ENCODE measurements at regions not wholly inside any gene's neighbourhood (a gene's known extent, or its start where the extent isn't known, plus 50 kb on each side); places are given as distances from the start of the nearest gene placed in this dataset.

DNA sequence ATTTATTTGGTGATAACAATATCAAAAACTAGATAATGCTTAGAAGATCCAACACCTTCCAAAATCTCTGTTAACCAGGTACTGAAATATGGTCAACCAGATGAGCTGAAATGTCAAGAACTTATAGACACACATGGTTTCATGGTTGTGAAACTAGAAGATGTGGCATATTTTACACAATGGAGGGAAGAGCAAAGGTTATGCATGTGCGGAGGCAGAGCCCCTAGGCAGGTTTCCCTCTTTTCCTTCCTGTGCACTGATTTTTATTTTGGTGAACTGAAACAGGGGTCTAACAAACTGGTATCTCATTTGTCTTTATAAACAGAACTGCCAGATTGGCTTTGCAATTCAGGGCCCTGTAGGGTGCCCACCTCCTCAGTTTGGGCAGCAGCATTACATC lies 91.6 kb downstream of the PRL start:
- no peak for ATAC-seq
- TF ChIP-seq, protein P1, sequence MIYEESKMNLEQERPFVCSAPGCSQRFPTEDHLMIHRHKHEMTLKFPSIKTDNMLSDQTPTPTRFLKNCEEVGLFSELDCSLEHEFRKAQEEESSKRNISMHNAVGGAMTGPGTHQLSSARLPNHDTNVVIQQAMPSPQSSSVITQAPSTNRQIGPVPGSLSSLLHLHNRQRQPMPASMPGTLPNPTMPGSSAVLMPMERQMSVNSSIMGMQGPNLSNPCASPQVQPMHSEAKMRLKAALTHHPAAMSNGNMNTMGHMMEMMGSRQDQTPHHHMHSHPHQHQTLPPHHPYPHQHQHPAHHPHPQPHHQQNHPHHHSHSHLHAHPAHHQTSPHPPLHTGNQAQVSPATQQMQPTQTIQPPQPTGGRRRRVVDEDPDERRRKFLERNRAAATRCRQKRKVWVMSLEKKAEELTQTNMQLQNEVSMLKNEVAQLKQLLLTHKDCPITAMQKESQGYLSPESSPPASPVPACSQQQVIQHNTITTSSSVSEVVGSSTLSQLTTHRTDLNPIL (CRISPR knock-in tag; IDR thresholded peaks at IDR 0.05; ENCODE audit: low read depth) = no peak
- TF ChIP-seq ARNTL (CRISPR knock-in tag; IDR thresholded peaks at IDR 0.05; ENCODE audit: borderline replicate concordance, low read depth) = no peak
- no peak for TF ChIP-seq ZFP30 (CRISPR knock-in tag; IDR thresholded peaks at IDR 0.05)
- TF ChIP-seq ZNF8 (CRISPR knock-in tag; IDR thresholded peaks at IDR 0.05) = no peak
- TF ChIP-seq ZNF565 (CRISPR knock-in tag; conservative IDR thresholded peaks at IDR 0.05; ENCODE audit: low read depth) = no peak
- no peak for TF ChIP-seq ZNF70 (CRISPR knock-in tag; IDR thresholded peaks at IDR 0.05)

DNA sequence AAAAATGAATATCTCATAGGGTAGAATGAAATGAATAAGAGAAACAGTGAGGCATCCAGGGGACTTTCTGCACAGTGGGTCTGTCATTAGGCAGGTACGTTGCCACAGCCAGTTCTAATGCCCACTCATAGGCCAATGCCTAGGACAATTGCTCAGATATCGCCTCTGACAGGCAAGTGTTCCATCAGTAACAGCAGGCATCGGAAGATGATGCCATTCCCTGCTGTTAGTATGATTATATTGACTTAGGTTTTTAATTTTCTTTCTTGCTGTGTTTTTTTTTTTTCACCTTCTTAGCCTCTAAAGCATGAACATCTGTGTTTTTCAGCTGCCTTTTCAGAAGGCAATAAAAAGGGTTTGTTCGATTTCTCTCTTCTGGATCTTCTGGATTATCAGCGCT lies 90.7 kb downstream of the PRL start:
- no peak for ATAC-seq
- TF ChIP-seq TOX (CRISPR knock-in tag; IDR thresholded peaks at IDR 0.05; ENCODE audit: borderline replicate concordance) (no peak), GLIS3 (CRISPR knock-in tag; IDR thresholded peaks at IDR 0.05) (no peak), ZFP3 (CRISPR knock-in tag; IDR thresholded peaks at IDR 0.05) (no peak), BACH2 (CRISPR knock-in tag; IDR thresholded peaks at IDR 0.05; ENCODE audit: borderline replicate concordance) (no peak), ZFP30 (CRISPR knock-in tag; IDR thresholded peaks at IDR 0.05) (no peak), SNAI2 (CRISPR knock-in tag; IDR thresholded peaks at IDR 0.05) (no peak), ISL1 (CRISPR knock-in tag; IDR thresholded peaks at IDR 0.05) (no peak), CSDC2 (CRISPR knock-in tag; IDR thresholded peaks at IDR 0.05) (no peak), OSR1 (CRISPR knock-in tag; IDR thresholded peaks at IDR 0.05) (no peak), ESRRG (CRISPR knock-in tag; IDR thresholded peaks at IDR 0.05) (no peak)
- TF ChIP-seq, protein P1 (CRISPR knock-in tag; IDR thresholded peaks at IDR 0.05; ENCODE audit: low read depth) = no peak
- TF ChIP-seq, protein P2, sequence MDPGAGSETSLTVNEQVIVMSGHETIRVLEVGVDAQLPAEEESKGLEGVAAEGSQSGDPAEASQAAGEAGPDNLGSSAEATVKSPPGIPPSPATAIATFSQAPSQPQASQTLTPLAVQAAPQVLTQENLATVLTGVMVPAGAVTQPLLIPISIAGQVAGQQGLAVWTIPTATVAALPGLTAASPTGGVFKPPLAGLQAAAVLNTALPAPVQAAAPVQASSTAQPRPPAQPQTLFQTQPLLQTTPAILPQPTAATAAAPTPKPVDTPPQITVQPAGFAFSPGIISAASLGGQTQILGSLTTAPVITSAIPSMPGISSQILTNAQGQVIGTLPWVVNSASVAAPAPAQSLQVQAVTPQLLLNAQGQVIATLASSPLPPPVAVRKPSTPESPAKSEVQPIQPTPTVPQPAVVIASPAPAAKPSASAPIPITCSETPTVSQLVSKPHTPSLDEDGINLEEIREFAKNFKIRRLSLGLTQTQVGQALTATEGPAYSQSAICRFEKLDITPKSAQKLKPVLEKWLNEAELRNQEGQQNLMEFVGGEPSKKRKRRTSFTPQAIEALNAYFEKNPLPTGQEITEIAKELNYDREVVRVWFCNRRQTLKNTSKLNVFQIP (CRISPR knock-in tag; IDR thresholded peaks at IDR 0.05; ENCODE audit: borderline replicate concordance, low read depth) = no peak

DNA sequence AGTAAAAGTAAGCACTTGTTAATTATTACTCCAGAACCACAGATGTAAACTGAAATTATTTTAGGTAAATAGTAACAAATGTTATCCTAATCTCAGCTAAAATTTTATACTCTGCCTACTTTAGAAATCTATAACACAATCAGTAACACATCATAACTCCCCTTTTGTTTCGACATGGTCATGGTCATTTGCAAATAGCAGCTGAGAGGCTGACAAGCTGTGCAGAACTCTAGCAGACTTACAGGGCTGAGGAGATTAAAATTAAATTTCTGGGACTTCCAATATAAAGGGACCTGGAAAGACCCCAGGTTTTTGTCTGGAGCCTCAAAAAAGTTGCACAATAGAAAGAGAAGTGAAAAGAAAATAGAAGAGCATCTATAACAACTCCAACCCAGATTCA lies 88.8 kb downstream of the PRL start:
- ATAC-seq = no peak
- no peak for TF ChIP-seq ESRRG (CRISPR knock-in tag; IDR thresholded peaks at IDR 0.05)
- no peak for TF ChIP-seq ZFP30 (CRISPR knock-in tag; IDR thresholded peaks at IDR 0.05)
- TF ChIP-seq, protein P3, sequence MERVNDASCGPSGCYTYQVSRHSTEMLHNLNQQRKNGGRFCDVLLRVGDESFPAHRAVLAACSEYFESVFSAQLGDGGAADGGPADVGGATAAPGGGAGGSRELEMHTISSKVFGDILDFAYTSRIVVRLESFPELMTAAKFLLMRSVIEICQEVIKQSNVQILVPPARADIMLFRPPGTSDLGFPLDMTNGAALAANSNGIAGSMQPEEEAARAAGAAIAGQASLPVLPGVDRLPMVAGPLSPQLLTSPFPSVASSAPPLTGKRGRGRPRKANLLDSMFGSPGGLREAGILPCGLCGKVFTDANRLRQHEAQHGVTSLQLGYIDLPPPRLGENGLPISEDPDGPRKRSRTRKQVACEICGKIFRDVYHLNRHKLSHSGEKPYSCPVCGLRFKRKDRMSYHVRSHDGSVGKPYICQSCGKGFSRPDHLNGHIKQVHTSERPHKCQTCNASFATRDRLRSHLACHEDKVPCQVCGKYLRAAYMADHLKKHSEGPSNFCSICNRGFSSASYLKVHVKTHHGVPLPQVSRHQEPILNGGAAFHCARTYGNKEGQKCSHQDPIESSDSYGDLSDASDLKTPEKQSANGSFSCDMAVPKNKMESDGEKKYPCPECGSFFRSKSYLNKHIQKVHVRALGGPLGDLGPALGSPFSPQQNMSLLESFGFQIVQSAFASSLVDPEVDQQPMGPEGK (CRISPR knock-in tag; IDR thresholded peaks at IDR 0.05; ENCODE audit: borderline replicate concordance) = no peak
- TF ChIP-seq ZC3H10 (CRISPR knock-in tag; IDR thresholded peaks at IDR 0.05) = no peak
- no peak for TF ChIP-seq ISL1 (CRISPR knock-in tag; IDR thresholded peaks at IDR 0.05)
- no peak for TF ChIP-seq TOX (CRISPR knock-in tag; IDR thresholded peaks at IDR 0.05; ENCODE audit: borderline replicate concordance)
- TF ChIP-seq, protein P2 (CRISPR knock-in tag; IDR thresholded peaks at IDR 0.05; ENCODE audit: borderline replicate concordance, low read depth) = no peak
- TF ChIP-seq RARB (CRISPR knock-in tag; IDR thresholded peaks at IDR 0.05) = no peak
- no peak for TF ChIP-seq ZNF565 (CRISPR knock-in tag; conservative IDR thresholded peaks at IDR 0.05; ENCODE audit: low read depth)
- no peak for TF ChIP-seq BACH2 (CRISPR knock-in tag; IDR thresholded peaks at IDR 0.05; ENCODE audit: borderline replicate concordance)
- TF ChIP-seq, protein P4, sequence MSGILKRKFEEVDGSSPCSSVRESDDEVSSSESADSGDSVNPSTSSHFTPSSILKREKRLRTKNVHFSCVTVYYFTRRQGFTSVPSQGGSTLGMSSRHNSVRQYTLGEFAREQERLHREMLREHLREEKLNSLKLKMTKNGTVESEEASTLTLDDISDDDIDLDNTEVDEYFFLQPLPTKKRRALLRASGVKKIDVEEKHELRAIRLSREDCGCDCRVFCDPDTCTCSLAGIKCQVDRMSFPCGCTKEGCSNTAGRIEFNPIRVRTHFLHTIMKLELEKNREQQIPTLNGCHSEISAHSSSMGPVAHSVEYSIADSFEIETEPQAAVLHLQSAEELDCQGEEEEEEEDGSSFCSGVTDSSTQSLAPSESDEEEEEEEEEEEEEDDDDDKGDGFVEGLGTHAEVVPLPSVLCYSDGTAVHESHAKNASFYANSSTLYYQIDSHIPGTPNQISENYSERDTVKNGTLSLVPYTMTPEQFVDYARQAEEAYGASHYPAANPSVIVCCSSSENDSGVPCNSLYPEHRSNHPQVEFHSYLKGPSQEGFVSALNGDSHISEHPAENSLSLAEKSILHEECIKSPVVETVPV (CRISPR knock-in tag; IDR thresholded peaks at IDR 0.05) = no peak
- TF ChIP-seq, protein P1 (CRISPR knock-in tag; IDR thresholded peaks at IDR 0.05; ENCODE audit: low read depth) = no peak
- TF ChIP-seq ZNF70 (CRISPR knock-in tag; IDR thresholded peaks at IDR 0.05) = no peak
- TF ChIP-seq PPARA (CRISPR knock-in tag; IDR thresholded peaks at IDR 0.05; ENCODE audit: borderline replicate concordance) = no peak
- no peak for TF ChIP-seq ZNF8 (CRISPR knock-in tag; IDR thresholded peaks at IDR 0.05)
- no peak for TF ChIP-seq CSDC2 (CRISPR knock-in tag; IDR thresholded peaks at IDR 0.05)
- no peak for TF ChIP-seq GLIS3 (CRISPR knock-in tag; IDR thresholded peaks at IDR 0.05)
- no peak for TF ChIP-seq OSR1 (CRISPR knock-in tag; IDR thresholded peaks at IDR 0.05)
- no peak for TF ChIP-seq SNAI2 (CRISPR knock-in tag; IDR thresholded peaks at IDR 0.05)
